GM12878 (cell line): ENCODE measurements at regions not wholly inside any gene's neighbourhood (a gene's known extent, or its start where the extent isn't known, plus 50 kb on each side); places are given as distances from the start of the nearest gene placed in this dataset.

Experiments used
- ATAC-seq: fragments of 200-7000 bp; cut with Tn5 transposase; 3 replicates; pipeline ENCODE4 v1.9.1; 2020; ENCODE audit warnings: mild to moderate bottlenecking, moderate library complexity
- BruUV-seq: library from RNA; stranded (reverse); fragments of 400-500 nt; replicated peaks from 2 replicates; lab custom pipeline; 2021; lab: Mats Ljungman, UMichigan
- CTCF ChIA-PET: fragments of 300-600 bp; sonication (Branson Sonifier 250); formaldehyde crosslinking; extraction: SDS; loops from one replicate; lab custom pipeline; 2021; ENCODE audit warnings: inconsistent platforms; lab: Yijun Ruan, JAX
- POLR2A ChIA-PET: fragments of 350-600 bp; formaldehyde crosslinking; extraction: SDS; loops from one replicate; lab custom pipeline; 2021; ENCODE audit warnings: inconsistent platforms; lab: Charles Lee
- RAD21 ChIA-PET: fragments of 300-600 bp; sonication (Branson Sonifier 250); formaldehyde crosslinking; loops from one replicate; lab custom pipeline; 2023; ENCODE audit warnings: antibody characterized with exemption; ENCODE audit not compliant: unreplicated experiment; lab: Charles Lee
- SMC1A ChIA-PET: fragments of 300-600 bp; sonication (Branson Sonifier 250); formaldehyde crosslinking; loops from one replicate; lab custom pipeline; 2023; ENCODE audit not compliant: unreplicated experiment, uncharacterized antibody; lab: Charles Lee
- DNase-seq: peaks from one replicate; pipeline ENCODE4 v3.0.0-alpha.2; 2011; ENCODE audit warnings: low read depth, low spot score
- FAIRE-seq: peaks from 3 replicates; lab custom pipeline; 2011; peaks lifted over from hg19 to GRCh38; lab: Jason Lieb, UNC
- H2AFZ ChIP-seq: 2 replicates; pipeline ENCODE4 v1.6.0; 2011; ENCODE audit warnings: low read depth, low read length, control low read depth; ENCODE audit not compliant: control insufficient read depth
- H3K27ac ChIP-seq: 2 replicates; pipeline ENCODE4 v1.5.1; 2011; ENCODE audit warnings: control low read depth; ENCODE audit not compliant: control insufficient read depth, insufficient read depth
- H3K27me3 ChIP-seq, 2 experiments: replicated peaks in 1 of 2; 2 replicates each; pipeline versions ENCODE4 v1.6.0 to v1.6.1; 2011; ENCODE audit warnings: low read length in 1 of 2; ENCODE audit not compliant: control insufficient read depth in 2 of 2, insufficient read depth in 2 of 2
- H3K36me3 ChIP-seq, 2 experiments: 2 replicates each; pipeline ENCODE4 v1.5.1; 2011; ENCODE audit warnings: low read length in 1 of 2; ENCODE audit not compliant: control insufficient read depth in 2 of 2, insufficient read depth in 2 of 2
- H3K4me1 ChIP-seq: 2 replicates; pipeline ENCODE4 v1.6.1; 2011; ENCODE audit warnings: mild to moderate bottlenecking, low read length, moderate library complexity, mixed read lengths; ENCODE audit not compliant: control insufficient read depth, insufficient read depth
- H3K4me2 ChIP-seq: 2 replicates; pipeline ENCODE4 v1.6.0; 2011; ENCODE audit warnings: control low read depth; ENCODE audit not compliant: control insufficient read depth, insufficient read depth
- H3K4me3 ChIP-seq: fragments of 200-600 bp; sonication (generic); 2 replicates; pipeline ENCODE4 v1.5.1; 2016
- H3K79me2 ChIP-seq: 2 replicates; pipeline ENCODE4 v1.6.0; 2011; ENCODE audit warnings: low read length; ENCODE audit not compliant: control insufficient read depth, insufficient read depth
- H3K9ac ChIP-seq: 2 replicates; pipeline ENCODE4 v1.8.0; 2011; ENCODE audit warnings: low read length, control low read depth, mixed read lengths; ENCODE audit not compliant: control insufficient read depth, insufficient read depth
- H3K9me3 ChIP-seq: replicated peaks from 3 replicates; pipeline ENCODE4 v1.5.1; 2011; ENCODE audit warnings: mild to moderate bottlenecking, low read length; ENCODE audit not compliant: control insufficient read depth, insufficient read depth
- H4K20me1 ChIP-seq: 2 replicates; pipeline ENCODE4 v1.6.0; 2011; ENCODE audit not compliant: control insufficient read depth, insufficient read depth
- ASH2L ChIP-seq: fragments of 300-600, 200-600 bp; sonication (generic); IDR thresholded peaks from 2 replicates; pipeline ENCODE4 v1.6.1; 2017; ENCODE audit warnings: low read depth, mild to moderate bottlenecking, borderline replicate concordance
- BCL11A ChIP-seq: IDR thresholded peaks from 2 replicates; pipeline ENCODE4 v1.6.1; 2011; ENCODE audit warnings: low read depth, low read length
- IRF4 ChIP-seq: IDR thresholded peaks from 2 replicates; pipeline ENCODE4 v1.6.1; 2011; ENCODE audit warnings: low read depth, low read length
- JUNB ChIP-seq: IDR thresholded peaks from 2 replicates; pipeline ENCODE4 v1.6.1; 2016; ENCODE audit warnings: antibody characterized with exemption, mild to moderate bottlenecking
- POLR2AphosphoS5 ChIP-seq: IDR thresholded peaks from 2 replicates; pipeline ENCODE4 v1.6.1; 2011; ENCODE audit warnings: mild to moderate bottlenecking, low read length, inconsistent platforms
- WGBS: methylation state at CpG from one replicate; pipeline ENCODE4 v1.1.6; 2016; ENCODE audit warnings: low lambda C conversion rate; ENCODE audit not compliant: insufficient replicate concordance, insufficient coverage; ENCODE audit errors: missing lambda C conversion rate; 5-methylcytosine and 5-hydroxymethylcytosine counted together
- in situ Hi-C: fragments of 300-500 bp; cut with MboI; formaldehyde crosslinking; loops from 9 replicates; pipeline ENCODE4 v1.14.3; 2018; ENCODE audit warnings: mixed read lengths
- intact Hi-C: fragments of 100-400 bp; cut with micrococcal nuclease; formaldehyde crosslinking; loops from one replicate; pipeline ENCODE4 v1.14.2; 2022; ENCODE audit not compliant: unreplicated experiment
- TF ChIP-seq, protein P1 (sequence below): fragments of 450-650 bp; IDR thresholded peaks from 2 replicates; pipeline ENCODE4 v1.6.1; 2018; ENCODE audit warnings: borderline replicate concordance, mild to moderate bottlenecking; ENCODE audit not compliant: partially characterized antibody

DNA sequence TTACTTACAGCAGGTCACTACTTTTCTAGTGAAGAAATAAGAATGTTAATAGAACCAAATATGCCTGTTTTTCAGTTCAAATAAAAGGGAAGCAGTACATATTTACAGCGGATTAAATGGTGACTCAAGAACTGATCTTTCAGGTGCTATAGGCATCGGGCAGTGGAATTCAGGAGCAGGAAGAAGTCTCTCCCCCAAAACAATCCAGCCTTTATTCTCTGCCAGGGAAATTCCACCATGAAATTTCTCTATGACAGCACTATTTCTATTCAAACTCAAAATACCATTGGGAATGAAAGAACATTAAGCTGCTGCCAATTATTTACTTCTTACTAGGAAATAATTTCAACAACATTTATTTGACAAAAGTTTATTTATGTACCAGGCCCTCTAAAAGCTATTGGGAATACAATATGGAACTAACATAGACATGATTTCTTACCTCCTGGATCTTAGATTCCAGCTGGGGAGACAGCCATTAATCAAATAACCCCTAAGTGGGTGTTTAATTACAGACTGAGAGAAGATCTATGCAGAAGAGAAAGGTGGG lies 60.3 kb upstream of the KRR1 start:
- in situ Hi-C loops, result no loop called here
- Histone ChIP-seq H3K9me3 (no peaks in the 10 kb centered on the region), H3K4me2 (no peak overlapping the region)
- no peak for DNase-seq
- SMC1A ChIA-PET, result interaction anchor here (1.2 kb wide), 1 partner anchor 12 kb away, joined by 3 read pairs; no protein-coding TSS in a partner anchor
- TF ChIP-seq, protein P1, sequence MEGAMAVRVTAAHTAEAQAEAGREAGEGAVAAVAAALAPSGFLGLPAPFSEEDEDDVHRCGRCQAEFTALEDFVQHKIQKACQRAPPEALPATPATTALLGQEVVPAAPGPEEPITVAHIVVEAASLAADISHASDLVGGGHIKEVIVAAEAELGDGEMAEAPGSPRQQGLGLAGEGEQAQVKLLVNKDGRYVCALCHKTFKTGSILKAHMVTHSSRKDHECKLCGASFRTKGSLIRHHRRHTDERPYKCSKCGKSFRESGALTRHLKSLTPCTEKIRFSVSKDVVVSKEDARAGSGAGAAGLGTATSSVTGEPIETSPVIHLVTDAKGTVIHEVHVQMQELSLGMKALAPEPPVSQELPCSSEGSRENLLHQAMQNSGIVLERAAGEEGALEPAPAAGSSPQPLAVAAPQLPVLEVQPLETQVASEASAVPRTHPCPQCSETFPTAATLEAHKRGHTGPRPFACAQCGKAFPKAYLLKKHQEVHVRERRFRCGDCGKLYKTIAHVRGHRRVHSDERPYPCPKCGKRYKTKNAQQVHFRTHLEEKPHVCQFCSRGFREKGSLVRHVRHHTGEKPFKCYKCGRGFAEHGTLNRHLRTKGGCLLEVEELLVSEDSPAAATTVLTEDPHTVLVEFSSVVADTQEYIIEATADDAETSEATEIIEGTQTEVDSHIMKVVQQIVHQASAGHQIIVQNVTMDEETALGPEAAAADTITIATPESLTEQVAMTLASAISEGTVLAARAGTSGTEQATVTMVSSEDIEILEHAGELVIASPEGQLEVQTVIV, result no peak
- TF ChIP-seq JUNB, result no peak
- no peak for TF ChIP-seq POLR2AphosphoS5
- no peak for TF ChIP-seq ASH2L
- TF ChIP-seq IRF4, result no peak
- TF ChIP-seq BCL11A, result no peak
- TF ChIP-seq, all 136 proteins: peak for 0
- FAIRE-seq (no peak), ATAC-seq (no peak)
- RAD21 ChIA-PET, result no interaction called here
- POLR2A ChIA-PET, result no interaction called here
- intact Hi-C loops, result no loop called here
- Histone ChIP-seq H3K79me2 (no peaks in the 10 kb centered on the region), H2AFZ (no peak overlapping the region), H3K4me3 (no peak overlapping the region), H3K27ac (no peak overlapping the region), H3K9ac (no peak overlapping the region), H3K27me3 (no peaks in the 10 kb centered on the region), H3K36me3 (no peaks in the 10 kb centered on the region), H3K4me1 (no peaks in the 10 kb centered on the region), H4K20me1 (no peaks in the 10 kb centered on the region)
- WGBS, result 95% methylated on average over 2 of the region's 2 CpGs
- no TSS peak for BruUV-seq
- CTCF ChIA-PET, result interaction anchor here (1.0 to 1.7 kb wide), 2 partner anchors 10 to 12 kb away, joined by 4 to 5 read pairs; no protein-coding TSS in a partner anchor
